SK-N-SH treated with all-trans-retinoic acid at 6 μM for 48 hours (cell line): ENCODE measurements at regions not wholly inside any gene's neighbourhood (a gene's known extent, or its start where the extent isn't known, plus 50 kb on each side); places are given as distances from the start of the nearest gene placed in this dataset.

Experiments
- ATAC-seq: fragments of 200-7000 bp; cut with Tn5 transposase; 3 replicates; pipeline ENCODE4 v1.9.1; 2020; ENCODE audit warnings: mild to moderate bottlenecking, moderate library complexity
- ARNTL ChIP-seq: fragments of 450-650 bp; formaldehyde crosslinking; IDR thresholded peaks from 2 replicates; pipeline ENCODE4 v1.5.0; 2020; ENCODE audit warnings: low read depth, mild to moderate bottlenecking, moderate library complexity, borderline replicate concordance
- BACH2 ChIP-seq: fragments of 250-450 bp; sonication (Bioruptor Pico); IDR thresholded peaks from 2 replicates; pipeline ENCODE4 v1.9.0; 2021; ENCODE audit warnings: mild to moderate bottlenecking, borderline replicate concordance
- CSDC2 ChIP-seq: fragments of 250-450 bp; sonication (Bioruptor Pico); IDR thresholded peaks from 2 replicates; pipeline ENCODE4 v1.5.0; 2020; ENCODE audit warnings: mild to moderate bottlenecking, moderate library complexity
- ESRRG ChIP-seq: fragments of 250-450 bp; sonication (Bioruptor Pico); IDR thresholded peaks from 2 replicates; pipeline ENCODE4 v1.6.1; 2021; ENCODE audit warnings: mild to moderate bottlenecking
- GLIS3 ChIP-seq: fragments of 250-450 bp; sonication (Bioruptor Pico); IDR thresholded peaks from 2 replicates; pipeline ENCODE4 v1.5.0; 2020; ENCODE audit warnings: mild to moderate bottlenecking, moderate library complexity
- OSR1 ChIP-seq: fragments of 250-450 bp; sonication (Bioruptor Pico); IDR thresholded peaks from 2 replicates; pipeline ENCODE4 v1.8.0; 2022; ENCODE audit warnings: moderate library complexity, mild to moderate bottlenecking, inconsistent platforms
- POU6F1 ChIP-seq: fragments of 250-450 bp; sonication (Bioruptor Pico); IDR thresholded peaks from 2 replicates; pipeline ENCODE4 v1.8.0; 2021; ENCODE audit warnings: low read depth, mild to moderate bottlenecking, moderate library complexity, borderline replicate concordance
- PPARA ChIP-seq: fragments of 250-450 bp; sonication (Bioruptor Pico); IDR thresholded peaks from 2 replicates; pipeline ENCODE4 v1.5.0; 2020; ENCODE audit warnings: mild to moderate bottlenecking, borderline replicate concordance
- SNAI2 ChIP-seq: fragments of 250-450 bp; sonication (Bioruptor Pico); IDR thresholded peaks from 2 replicates; pipeline ENCODE4 v1.5.0; 2020; ENCODE audit warnings: mild to moderate bottlenecking, moderate library complexity
- TCF4 ChIP-seq: fragments of 250-450 bp; sonication (Bioruptor Pico); IDR thresholded peaks from 2 replicates; pipeline ENCODE4 v1.8.0; 2021; ENCODE audit warnings: mild to moderate bottlenecking, moderate library complexity, borderline replicate concordance
- TOX ChIP-seq: fragments of 250-450 bp; sonication (Bioruptor Pico); IDR thresholded peaks from 2 replicates; pipeline ENCODE4 v1.8.0; 2021; ENCODE audit warnings: mild to moderate bottlenecking, moderate library complexity, borderline replicate concordance
- TSHZ2 ChIP-seq: fragments of 250-450 bp; sonication (Bioruptor Pico); IDR thresholded peaks from 2 replicates; pipeline ENCODE4 v1.5.0; 2020; ENCODE audit warnings: mild to moderate bottlenecking, moderate library complexity
- ZC3H10 ChIP-seq: fragments of 250-450 bp; sonication (Bioruptor Pico); IDR thresholded peaks from 2 replicates; pipeline ENCODE4 v1.5.1; 2021; ENCODE audit warnings: mild to moderate bottlenecking, moderate library complexity
- ZFP3 ChIP-seq: fragments of 250-450 bp; sonication (Bioruptor Pico); IDR thresholded peaks from 2 replicates; pipeline ENCODE4 v1.5.0; 2020; ENCODE audit warnings: mild to moderate bottlenecking, moderate library complexity
- ZFP30 ChIP-seq: fragments of 450-650 bp; formaldehyde crosslinking; IDR thresholded peaks from 2 replicates; pipeline ENCODE4 v1.5.0; 2022; ENCODE audit warnings: mild to moderate bottlenecking, moderate library complexity
- ZNF565 ChIP-seq: fragments of 450-650 bp; formaldehyde crosslinking; conservative IDR thresholded peaks from 2 replicates; pipeline ENCODE4 v1.5.0; 2020; ENCODE audit warnings: low read depth, mild to moderate bottlenecking, moderate library complexity
- ZNF70 ChIP-seq: fragments of 450-650 bp; formaldehyde crosslinking; IDR thresholded peaks from 2 replicates; pipeline ENCODE4 v1.5.0; 2020; ENCODE audit warnings: mild to moderate bottlenecking, moderate library complexity
- TF ChIP-seq, protein P1 (sequence below): fragments of 250-450 bp; sonication (Bioruptor Pico); IDR thresholded peaks from 2 replicates; pipeline ENCODE4 v1.5.1; 2021; ENCODE audit warnings: mild to moderate bottlenecking, moderate library complexity
- TF ChIP-seq, protein P2 (sequence below): fragments of 250-450 bp; sonication (Bioruptor Pico); IDR thresholded peaks from 2 replicates; pipeline ENCODE4 v1.8.0; 2020; ENCODE audit warnings: mild to moderate bottlenecking, moderate library complexity, borderline replicate concordance
- TF ChIP-seq, protein P3 (sequence below): fragments of 250-450 bp; sonication (Bioruptor Pico); IDR thresholded peaks from 2 replicates; pipeline ENCODE4 v1.5.1; 2020; ENCODE audit warnings: low read depth, mild to moderate bottlenecking, moderate library complexity

- no peak for TF ChIP-seq OSR1
- no peak for TF ChIP-seq TSHZ2 (CRISPR knock-in tag)
- no peak for TF ChIP-seq PPARA
- no peak for TF ChIP-seq SNAI2
- TF ChIP-seq TOX (CRISPR knock-in tag) = no peak
- TF ChIP-seq, protein P1, sequence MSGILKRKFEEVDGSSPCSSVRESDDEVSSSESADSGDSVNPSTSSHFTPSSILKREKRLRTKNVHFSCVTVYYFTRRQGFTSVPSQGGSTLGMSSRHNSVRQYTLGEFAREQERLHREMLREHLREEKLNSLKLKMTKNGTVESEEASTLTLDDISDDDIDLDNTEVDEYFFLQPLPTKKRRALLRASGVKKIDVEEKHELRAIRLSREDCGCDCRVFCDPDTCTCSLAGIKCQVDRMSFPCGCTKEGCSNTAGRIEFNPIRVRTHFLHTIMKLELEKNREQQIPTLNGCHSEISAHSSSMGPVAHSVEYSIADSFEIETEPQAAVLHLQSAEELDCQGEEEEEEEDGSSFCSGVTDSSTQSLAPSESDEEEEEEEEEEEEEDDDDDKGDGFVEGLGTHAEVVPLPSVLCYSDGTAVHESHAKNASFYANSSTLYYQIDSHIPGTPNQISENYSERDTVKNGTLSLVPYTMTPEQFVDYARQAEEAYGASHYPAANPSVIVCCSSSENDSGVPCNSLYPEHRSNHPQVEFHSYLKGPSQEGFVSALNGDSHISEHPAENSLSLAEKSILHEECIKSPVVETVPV (CRISPR knock-in tag) = no peak
- no peak for TF ChIP-seq ESRRG
- no peak for TF ChIP-seq TCF4 (CRISPR knock-in tag)
- TF ChIP-seq CSDC2 (CRISPR knock-in tag) = no peak
- TF ChIP-seq ZFP3 (CRISPR knock-in tag) = no peak
- TF ChIP-seq POU6F1 (CRISPR knock-in tag) = no peak
- no peak for TF ChIP-seq ZNF70 (CRISPR knock-in tag)
- TF ChIP-seq, protein P2, sequence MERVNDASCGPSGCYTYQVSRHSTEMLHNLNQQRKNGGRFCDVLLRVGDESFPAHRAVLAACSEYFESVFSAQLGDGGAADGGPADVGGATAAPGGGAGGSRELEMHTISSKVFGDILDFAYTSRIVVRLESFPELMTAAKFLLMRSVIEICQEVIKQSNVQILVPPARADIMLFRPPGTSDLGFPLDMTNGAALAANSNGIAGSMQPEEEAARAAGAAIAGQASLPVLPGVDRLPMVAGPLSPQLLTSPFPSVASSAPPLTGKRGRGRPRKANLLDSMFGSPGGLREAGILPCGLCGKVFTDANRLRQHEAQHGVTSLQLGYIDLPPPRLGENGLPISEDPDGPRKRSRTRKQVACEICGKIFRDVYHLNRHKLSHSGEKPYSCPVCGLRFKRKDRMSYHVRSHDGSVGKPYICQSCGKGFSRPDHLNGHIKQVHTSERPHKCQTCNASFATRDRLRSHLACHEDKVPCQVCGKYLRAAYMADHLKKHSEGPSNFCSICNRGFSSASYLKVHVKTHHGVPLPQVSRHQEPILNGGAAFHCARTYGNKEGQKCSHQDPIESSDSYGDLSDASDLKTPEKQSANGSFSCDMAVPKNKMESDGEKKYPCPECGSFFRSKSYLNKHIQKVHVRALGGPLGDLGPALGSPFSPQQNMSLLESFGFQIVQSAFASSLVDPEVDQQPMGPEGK (CRISPR knock-in tag) = no peak
- TF ChIP-seq ZC3H10 (CRISPR knock-in tag) = no peak
- TF ChIP-seq GLIS3 (CRISPR knock-in tag) = no peak
- no peak for ATAC-seq
Observed at GRCh38 chr6:1473166-1473565, 83.8 kb downstream of the FOXF2 start.

- no peak for ATAC-seq
Observed at GRCh38 chr6:1473598-1473997, 84.2 kb downstream of the FOXF2 start.

More at GRCh38 chr6:1473598-1473997, 84.2 kb downstream of the FOXF2 start:
- no peak for TF ChIP-seq ZFP30 (CRISPR knock-in tag)
- no peak for TF ChIP-seq GLIS3 (CRISPR knock-in tag)
- TF ChIP-seq SNAI2 = no peak
- no peak for TF ChIP-seq ARNTL (CRISPR knock-in tag)
- TF ChIP-seq, protein P1 (CRISPR knock-in tag) = no peak
- TF ChIP-seq ZFP3 (CRISPR knock-in tag) = no peak
- TF ChIP-seq, protein P3, sequence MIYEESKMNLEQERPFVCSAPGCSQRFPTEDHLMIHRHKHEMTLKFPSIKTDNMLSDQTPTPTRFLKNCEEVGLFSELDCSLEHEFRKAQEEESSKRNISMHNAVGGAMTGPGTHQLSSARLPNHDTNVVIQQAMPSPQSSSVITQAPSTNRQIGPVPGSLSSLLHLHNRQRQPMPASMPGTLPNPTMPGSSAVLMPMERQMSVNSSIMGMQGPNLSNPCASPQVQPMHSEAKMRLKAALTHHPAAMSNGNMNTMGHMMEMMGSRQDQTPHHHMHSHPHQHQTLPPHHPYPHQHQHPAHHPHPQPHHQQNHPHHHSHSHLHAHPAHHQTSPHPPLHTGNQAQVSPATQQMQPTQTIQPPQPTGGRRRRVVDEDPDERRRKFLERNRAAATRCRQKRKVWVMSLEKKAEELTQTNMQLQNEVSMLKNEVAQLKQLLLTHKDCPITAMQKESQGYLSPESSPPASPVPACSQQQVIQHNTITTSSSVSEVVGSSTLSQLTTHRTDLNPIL = no peak
- TF ChIP-seq ZC3H10 (CRISPR knock-in tag) = no peak
- TF ChIP-seq, protein P2 (CRISPR knock-in tag) = no peak
- no peak for TF ChIP-seq TOX (CRISPR knock-in tag)
- no peak for TF ChIP-seq TCF4 (CRISPR knock-in tag)
- TF ChIP-seq ZNF565 (CRISPR knock-in tag) = no peak
- TF ChIP-seq TSHZ2 (CRISPR knock-in tag) = no peak
- no peak for TF ChIP-seq CSDC2 (CRISPR knock-in tag)
- TF ChIP-seq OSR1 = no peak
- TF ChIP-seq POU6F1 (CRISPR knock-in tag) = no peak
- no peak for TF ChIP-seq ESRRG
- no peak for TF ChIP-seq BACH2 (CRISPR knock-in tag)
- TF ChIP-seq PPARA = no peak
- no peak for TF ChIP-seq ZNF70 (CRISPR knock-in tag)
